SIG-M5 treated with dmso at 0.1 percent for 504 hours (cell line): ENCODE measurements at regions not wholly inside any gene's neighbourhood (a gene's known extent, or its start where the extent isn't known, plus 50 kb on each side); places are given as distances from the start of the nearest gene placed in this dataset.
"Not testable (repeated sequence)": the region's sequence is repeated elsewhere in the genome, so short reads cannot be mapped to it uniquely, and the experiment has no call there.

Source experiments
- DNase-seq: peaks from one replicate; lab custom pipeline; 2025; ENCODE audit not compliant: unreplicated experiment; lab: John Stamatoyannopoulos, UW

DNA sequence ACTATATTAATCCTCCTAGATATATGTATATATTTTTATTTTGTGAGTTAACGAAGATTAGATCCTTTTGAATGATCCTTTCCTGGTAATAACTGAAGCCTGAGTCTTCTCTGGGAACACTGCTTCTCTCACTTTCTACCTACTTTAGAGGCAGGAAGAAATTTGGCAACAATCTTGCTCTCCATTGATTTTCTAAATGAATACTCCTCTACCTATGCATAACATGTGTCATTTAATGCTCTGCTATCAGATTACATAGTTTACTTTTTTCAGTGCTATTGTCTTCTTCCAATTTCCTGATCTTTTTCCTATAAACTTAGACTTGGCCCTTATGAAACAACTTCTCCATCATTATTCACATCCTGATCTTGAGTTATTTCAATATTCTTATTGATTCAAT, 60.4 kb upstream of the PDHA2 start:
- no peak for DNase-seq

DNA sequence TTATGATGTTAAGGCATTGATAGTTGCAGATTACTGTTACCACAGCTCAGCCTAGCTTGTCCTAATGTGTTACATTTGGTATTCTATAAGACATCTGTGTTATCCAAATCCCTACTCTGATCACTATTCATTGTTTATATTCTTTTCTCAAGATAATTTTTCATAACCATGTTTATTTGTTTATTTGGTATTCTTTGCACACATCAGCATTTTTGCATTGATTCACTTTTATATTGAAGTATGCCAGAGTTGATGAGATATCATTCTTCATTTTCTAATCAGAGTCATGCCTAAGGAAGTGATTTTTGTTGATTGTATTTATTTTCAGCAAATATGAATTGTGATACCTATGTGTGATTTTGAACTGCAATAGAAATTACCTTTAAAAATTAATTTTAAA, 61.2 kb upstream of the PDHA2 start:
- DNase-seq = no peak

DNA sequence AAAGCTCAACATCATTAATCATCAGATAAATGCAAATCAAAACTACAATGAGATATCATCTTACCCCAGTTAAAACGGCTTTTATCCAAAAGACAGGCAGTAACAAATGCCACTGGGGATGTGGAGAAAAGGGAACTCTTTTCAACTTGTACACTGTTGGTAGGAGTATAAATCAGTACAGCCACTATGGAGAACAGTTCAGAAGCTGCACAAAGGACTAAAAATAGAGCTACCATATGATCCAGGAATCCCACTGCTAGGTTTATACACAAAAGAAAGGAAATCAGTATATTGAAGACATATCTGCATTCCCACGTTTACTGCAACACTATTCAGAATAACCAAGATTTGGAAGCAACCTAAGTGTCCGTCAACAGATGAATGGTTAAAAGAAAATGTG, 69.3 kb upstream of the PDHA2 start:
- DNase-seq = not testable (repeated sequence)

DNA sequence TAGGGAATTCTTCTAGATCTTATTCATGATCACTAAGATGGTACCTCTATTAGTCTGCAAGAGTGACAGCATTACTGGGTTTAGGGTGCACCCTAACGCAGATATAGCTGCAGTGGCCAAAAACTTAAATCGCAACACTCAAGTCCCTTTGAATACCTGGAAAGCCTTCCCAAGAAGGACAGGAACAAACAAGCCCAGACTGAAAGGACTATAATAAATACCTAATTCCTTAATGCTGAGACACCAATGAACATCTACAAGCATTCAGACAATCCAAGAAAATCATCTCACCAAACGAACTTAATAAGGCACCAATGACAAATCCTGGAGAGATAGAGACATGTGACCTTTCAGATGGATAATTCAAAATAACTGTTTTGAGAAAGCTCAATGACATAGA, 74.9 kb upstream of the PDHA2 start:
- no peak for DNase-seq

DNA sequence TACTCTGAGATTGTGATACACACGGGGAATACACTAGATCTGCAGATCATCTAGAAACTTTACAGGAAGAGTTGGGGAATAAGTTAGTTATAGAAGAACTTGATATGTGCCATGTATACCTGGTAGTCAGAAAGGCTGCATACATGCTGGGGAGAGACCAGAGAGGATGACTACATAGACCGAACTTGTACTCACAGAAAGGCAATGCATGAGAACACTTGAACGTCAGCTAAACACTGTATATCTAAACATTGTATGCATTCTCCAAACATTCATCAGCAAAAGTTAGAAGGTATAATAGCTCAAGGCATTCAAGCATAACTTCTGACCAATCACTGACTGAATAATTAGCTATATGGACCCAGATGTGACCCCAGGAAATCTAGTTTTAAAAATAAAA, 78.0 kb upstream of the PDHA2 start:
- no peak for DNase-seq

GRCh38 chr4:95761426-95761825, 78.5 kb upstream of the PDHA2 start:
- peak; percentile 6 for DNase-seq

DNA sequence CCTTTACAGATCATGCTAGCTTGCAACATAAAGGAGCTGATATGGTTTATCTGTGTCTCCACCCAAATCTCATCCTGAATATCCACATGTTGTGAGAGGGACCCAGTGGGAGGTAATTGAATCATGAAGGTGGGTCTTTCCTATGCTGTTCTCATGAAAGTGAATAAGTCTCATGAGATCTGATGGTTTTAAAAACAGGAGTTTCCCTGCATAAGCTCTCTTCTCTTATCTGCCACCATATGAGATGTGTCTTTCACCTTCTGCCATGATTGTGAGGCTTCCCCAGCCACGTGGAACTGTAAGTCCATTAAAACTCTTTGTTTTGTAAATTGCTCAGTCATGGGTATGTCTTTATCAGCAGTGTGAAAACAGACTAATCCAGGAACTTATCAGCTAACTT, 79.2 kb upstream of the PDHA2 start:
- DNase-seq = not testable (repeated sequence)

DNA sequence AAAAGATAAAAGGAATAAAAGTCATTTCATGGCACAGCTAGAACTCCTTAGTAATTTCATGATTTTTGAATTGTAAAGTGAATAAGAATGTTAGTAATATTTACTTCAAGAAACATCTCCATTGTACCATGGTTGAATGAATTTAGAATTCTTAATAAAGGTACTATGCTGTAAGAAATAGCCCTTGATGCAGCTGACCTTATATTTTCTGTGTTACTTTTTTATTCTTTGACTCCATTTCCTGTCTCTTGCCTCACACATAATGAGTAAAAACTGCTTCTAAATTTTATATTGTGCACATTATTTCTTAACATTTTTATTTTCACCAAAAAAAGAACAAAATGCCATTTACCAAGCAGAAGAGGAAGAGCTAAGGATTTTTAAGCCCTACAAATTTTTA, 81.9 kb upstream of the PDHA2 start:
- no peak for DNase-seq

GRCh38 chr4:95754667-95755066, 85.2 kb upstream of the PDHA2 start:
- no peak for DNase-seq

- no peak for DNase-seq
Observed at GRCh38 chr4:95749204-95749603, 90.7 kb upstream of the PDHA2 start.

DNA sequence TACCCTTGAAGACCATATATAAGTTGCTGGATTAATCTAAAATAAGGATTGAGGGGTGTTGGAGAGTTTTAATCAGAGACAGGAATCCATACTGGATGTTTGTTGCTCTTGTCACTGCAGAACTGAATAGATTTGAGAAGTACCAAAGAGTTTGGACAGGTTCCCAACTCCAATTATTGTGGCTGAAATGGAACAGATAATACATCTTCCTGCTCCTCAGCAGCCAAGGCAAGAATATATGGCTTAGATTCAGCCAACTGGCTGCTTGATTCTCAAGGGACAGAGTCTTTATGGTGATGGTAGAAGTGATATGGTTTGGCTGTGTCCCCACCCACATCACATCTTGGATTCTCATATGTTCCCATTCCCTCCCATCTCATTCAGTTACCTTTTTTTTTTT, 97.0 kb upstream of the PDHA2 start:
- DNase-seq = no peak

- DNase-seq = no peak
Observed at GRCh38 chr4:95742179-95742578, 97.7 kb upstream of the PDHA2 start.

- no peak for DNase-seq
Observed at GRCh38 chr4:95732061-95732460, 107.8 kb upstream of the PDHA2 start.

GRCh38 chr4:95729596-95729995, 110.3 kb upstream of the PDHA2 start:
- no peak for DNase-seq

- DNase-seq = no peak
Observed at GRCh38 chr4:95728145-95728544, 111.7 kb upstream of the PDHA2 start.

DNA sequence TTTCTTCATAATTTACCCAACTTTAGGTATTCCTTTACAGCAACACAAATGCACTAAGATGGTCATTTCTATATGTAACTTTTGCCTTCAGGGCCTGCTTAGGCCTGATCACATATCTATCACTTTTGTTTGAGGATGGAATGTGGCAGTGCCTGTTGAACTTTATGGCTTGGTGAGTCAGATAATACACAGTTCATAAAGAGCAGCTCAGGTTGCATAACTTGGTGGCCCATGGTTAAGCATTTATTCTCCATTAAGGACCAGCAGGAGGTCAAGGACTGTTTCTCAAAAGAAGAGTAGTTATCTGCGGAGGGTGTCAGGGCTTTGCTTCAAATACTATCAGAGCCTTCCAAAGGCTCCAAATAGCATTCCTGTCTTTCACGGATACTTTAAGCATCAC, 124.1 kb upstream of the PDHA2 start:
- DNase-seq = peak; percentile 10

DNA sequence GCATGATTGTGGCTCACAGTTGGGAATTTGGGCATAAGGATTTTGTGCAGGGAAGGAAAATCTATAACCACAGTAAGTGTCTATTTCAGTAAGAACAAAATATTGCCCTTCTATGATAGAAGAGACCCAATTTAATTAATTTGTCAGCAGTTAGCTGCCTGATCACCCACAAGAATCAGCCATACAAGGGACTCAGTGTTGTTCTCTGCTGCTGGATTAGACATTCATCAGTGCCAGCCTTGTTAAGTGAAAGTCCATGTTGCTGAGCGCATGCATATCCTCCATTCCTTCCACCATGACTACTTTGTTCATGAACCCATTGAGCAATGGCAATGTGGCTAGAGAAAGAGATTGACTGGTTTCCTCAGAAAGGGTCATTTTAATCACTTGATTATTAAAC, 125.3 kb upstream of the PDHA2 start:
- no peak for DNase-seq

DNA sequence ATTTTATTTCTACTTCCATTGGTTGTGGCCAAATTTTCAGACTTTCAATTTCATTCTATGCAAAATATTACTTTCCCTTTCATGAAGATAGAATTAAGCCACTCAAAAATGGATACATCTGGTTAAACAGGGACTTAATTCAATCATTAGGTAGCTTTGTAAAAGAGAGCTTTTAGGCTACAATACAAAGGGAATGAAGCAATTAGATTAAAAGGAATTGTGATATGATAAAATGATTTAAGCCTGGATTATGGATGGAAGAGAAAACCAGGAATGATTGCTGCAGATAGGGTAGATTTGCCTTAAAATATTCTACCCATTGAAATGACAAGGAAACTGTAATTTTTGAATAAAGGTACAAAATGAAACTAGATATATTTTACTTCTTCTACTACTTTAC, 134.6 kb upstream of the PDHA2 start:
- no peak for DNase-seq

GRCh38 chr4:95701500-95702170, 138.3 kb upstream of the PDHA2 start:
- DNase-seq = no peak

DNA sequence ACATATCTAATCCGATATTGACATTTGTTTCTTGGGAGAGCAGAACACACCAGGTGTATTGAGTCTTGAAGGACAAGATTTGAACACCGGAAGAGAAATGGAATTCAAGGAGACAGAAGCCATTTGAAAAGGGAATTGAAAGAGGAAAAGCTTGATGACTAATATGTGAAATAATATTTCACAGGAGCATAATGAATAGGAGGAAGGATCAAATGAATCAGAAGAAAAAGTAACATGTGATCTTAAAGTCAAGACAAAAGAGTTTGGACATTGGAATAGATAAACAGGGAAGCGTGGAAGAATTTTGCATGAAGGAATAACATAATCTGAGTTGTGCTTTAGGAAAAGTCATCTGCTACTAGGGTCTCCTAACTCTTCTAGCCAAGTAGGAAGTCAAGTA, 145.5 kb upstream of the PDHA2 start:
- no peak for DNase-seq

GRCh38 chr4:95693594-95693993, 144.8 kb upstream of the UNC5C start:
- DNase-seq = peak; percentile 2

GRCh38 chr4:95676190-95676589, 127.4 kb upstream of the UNC5C start:
- DNase-seq = no peak

DNA sequence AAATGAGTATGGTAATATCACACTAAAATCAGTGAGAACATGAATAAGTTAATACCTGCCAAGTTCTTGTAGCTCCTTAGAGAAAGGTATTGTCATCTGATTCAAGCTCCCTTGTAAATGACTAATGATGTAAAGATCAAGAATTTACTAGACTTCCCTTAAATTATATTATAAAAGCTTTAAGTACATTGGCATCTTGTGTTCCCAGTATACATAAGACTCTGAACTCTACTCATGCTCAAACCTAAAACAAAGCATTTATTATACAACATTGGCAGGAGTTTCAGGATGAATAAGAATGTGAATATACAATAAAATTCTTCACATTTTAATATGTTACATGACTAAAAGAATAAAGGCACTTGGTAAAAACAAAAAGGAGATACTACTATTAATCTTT, 126.8 kb upstream of the UNC5C start:
- no peak for DNase-seq
